Esophagus muscularis mucosa (tissue), 4 donors: ENCODE measurements at regions not wholly inside any gene's neighbourhood (a gene's known extent, or its start where the extent isn't known, plus 50 kb on each side); places are given as distances from the start of the nearest gene placed in this dataset.

Experiments used
- DNase-seq: peaks from one replicate; pipeline ENCODE4 v3.0.0-alpha.2; 2017; ENCODE audit errors: extremely low spot score
- H3K27ac ChIP-seq, 4 donors: fragments of 200-600 bp; sonication (generic); replicated peaks in 1 of 4; 1 replicate in 3 of 4; 2 replicates in 1 of 4; pipeline ENCODE4 v1.5.1; 2016 to 2019; ENCODE audit warnings: mild to moderate bottlenecking in 1 of 4
- H3K27me3 ChIP-seq, 4 donors: fragments of 200-600 bp; sonication (generic); one replicate each; pipeline versions ENCODE4 v1.5.1 to v1.6.0; 2016 to 2019
- H3K36me3 ChIP-seq, 4 donors: fragments of 200-600 bp; sonication (generic); one replicate each; pipeline ENCODE4 v1.5.1; 2016 to 2019
- H3K4me1 ChIP-seq, 4 donors: fragments of 200-600 bp; sonication (generic); one replicate each; pipeline ENCODE4 v1.5.1; 2016 to 2019
- H3K4me3 ChIP-seq, 4 donors: fragments of 200-600 bp; sonication (generic); 1 replicate in 2 of 4; 2 replicates in 2 of 4; pipeline ENCODE4 v1.5.1; 2016 to 2019; ENCODE audit warnings: mild to moderate bottlenecking in 4 of 4, moderate library complexity in 1 of 4
- H3K9me3 ChIP-seq, 4 donors: fragments of 200-600 bp; sonication (generic); 1 replicate in 3 of 4; 2 replicates in 1 of 4; pipeline ENCODE4 v1.5.1; 2016 to 2019
- CTCF ChIP-seq, 3 experiments: fragments of 200-600 bp in 2 of 3; fragments of 450-650 bp in 1 of 3; sonication (generic) in 2 of 3; IDR thresholded peaks; one replicate each; pipeline ENCODE4 v1.5.1; 2017 to 2019; ENCODE audit warnings: antibody characterized with exemption in 3 of 3, mild to moderate bottlenecking in 2 of 3, moderate library complexity in 1 of 3
- EP300 ChIP-seq: sonication (generic); formaldehyde crosslinking; IDR thresholded peaks from one replicate; pipeline ENCODE4 v1.6.1; 2017; ENCODE audit warnings: antibody characterized with exemption
- POLR2A ChIP-seq: fragments of 450-650 bp; IDR thresholded peaks from one replicate; pipeline ENCODE4 v1.6.1; 2017; ENCODE audit warnings: antibody characterized with exemption, moderate library complexity, mild to moderate bottlenecking, low read depth
- POLR2AphosphoS5 ChIP-seq, 2 donors: sonication (generic); formaldehyde crosslinking; IDR thresholded peaks; one replicate each; pipeline ENCODE4 v1.6.1; 2017; ENCODE audit warnings: antibody characterized with exemption in 2 of 2
- WGBS: methylation state at CpG from one replicate; pipeline ENCODE4 v1.1.5; 2018; 5-methylcytosine and 5-hydroxymethylcytosine counted together
- intact Hi-C: fragments of 100-400 bp; cut with DNase I; formaldehyde crosslinking; loops from one replicate; pipeline ENCODE4 v1.15.1; 2023

- Histone ChIP-seq H3K9me3 (no peaks in the 10 kb centered on the region), H3K27me3 (no peaks in the 10 kb centered on the region), H3K27ac (no peak overlapping the region), H3K36me3 (no peaks in the 10 kb centered on the region), H3K4me3 (no peak overlapping the region), H3K4me1 (peaks cover 0 to 2% (median under 1%) of the 10 kb centered on the region in 4 donors)
- WGBS = 94% methylated on average over 4 of the region's 4 CpGs
- DNase-seq = no peak
- TF ChIP-seq EP300 (no peak), POLR2A (no peak), CTCF (IDR thresholded peaks at IDR 0.05) (no peak), POLR2AphosphoS5 (IDR thresholded peaks at IDR 0.05) (no peak)
- intact Hi-C loops = no loop called here
Measured at GRCh38 chr9:115374724-115375268, 256.8 kb upstream of the TNC start.

GRCh38 chr9:115378241-115378640 lies 260.3 kb upstream of the TNC start:
- H3K27me3 ChIP-seq = no peaks in the 10 kb centered on the region
- no peak for DNase-seq
- no peak overlapping the region for H3K4me3 ChIP-seq
- 96% methylated on average over 3 of the region's 3 CpGs for WGBS
- peaks cover 0 to 14% (median 10%) of the 10 kb centered on the region in 4 donors for H3K9me3 ChIP-seq
- no peaks in the 10 kb centered on the region for H3K4me1 ChIP-seq
- H3K36me3 ChIP-seq = no peaks in the 10 kb centered on the region
- H3K27ac ChIP-seq = no peak overlapping the region
- no peak for TF ChIP-seq CTCF (IDR thresholded peaks at IDR 0.05)
- no peak for TF ChIP-seq EP300
- no peak for TF ChIP-seq POLR2A
- TF ChIP-seq POLR2AphosphoS5 (IDR thresholded peaks at IDR 0.05) = no peak
- intact Hi-C loops = no loop called here

GRCh38 chr9:115378758-115379157 lies 260.8 kb upstream of the TNC start:
- H3K36me3 ChIP-seq = no peaks in the 10 kb centered on the region
- no peaks in the 10 kb centered on the region for H3K27me3 ChIP-seq
- no peak for TF ChIP-seq POLR2AphosphoS5 (IDR thresholded peaks at IDR 0.05)
- H3K4me1 ChIP-seq = no peaks in the 10 kb centered on the region
- DNase-seq = no peak
- intact Hi-C loops = no loop called here
- no peak overlapping the region for H3K4me3 ChIP-seq
- H3K9me3 ChIP-seq = peaks cover 0 to 18% (median 14%) of the 10 kb centered on the region in 4 donors
- no peak overlapping the region for H3K27ac ChIP-seq

- peak; percentile 75 for DNase-seq
- Histone ChIP-seq H3K27me3 (no peaks in the 10 kb centered on the region), H3K36me3 (no peaks in the 10 kb centered on the region), H3K9me3 (peaks cover 0 to 18% (median 14%) of the 10 kb centered on the region in 4 donors), H3K4me1 (no peaks in the 10 kb centered on the region), H3K4me3 (no peak overlapping the region), H3K27ac (no peak overlapping the region)
- intact Hi-C loops = no loop called here
- 90% methylated on average over 2 of the region's 3 CpGs for WGBS
- TF ChIP-seq EP300 (no peak), CTCF (IDR thresholded peaks at IDR 0.05) (no peak), POLR2AphosphoS5 (IDR thresholded peaks at IDR 0.05) (no peak), POLR2A (no peak)
Measured at GRCh38 chr9:115379719-115380118, 261.8 kb upstream of the TNC start.

GRCh38 chr9:115382865-115383264 lies 264.9 kb upstream of the TNC start:
- no peak overlapping the region for H3K27ac ChIP-seq
- H3K4me1 ChIP-seq = peaks cover 0 to 21% (median 10%) of the 10 kb centered on the region in 4 donors
- intact Hi-C loops = no loop called here
- H3K9me3 ChIP-seq = peaks cover 0 to 18% (median 14%) of the 10 kb centered on the region in 4 donors
- no peaks in the 10 kb centered on the region for H3K27me3 ChIP-seq
- no peak overlapping the region for H3K4me3 ChIP-seq
- H3K36me3 ChIP-seq = no peaks in the 10 kb centered on the region
- no peak for TF ChIP-seq POLR2A
- TF ChIP-seq EP300 = no peak
- no peak for TF ChIP-seq POLR2AphosphoS5 (IDR thresholded peaks at IDR 0.05)
- no peak for TF ChIP-seq CTCF (IDR thresholded peaks at IDR 0.05)
- no peak for DNase-seq
- 100% methylated on average over 2 of the region's 2 CpGs for WGBS
